ENCODE measurements at regions not wholly inside any gene's neighbourhood (a gene's known extent, or its start where the extent isn't known, plus 50 kb on each side); places are given as distances from the start of the nearest gene placed in this dataset.

GRCh38 chr3:23103764-23104163 is 99.4 kb upstream of the UBE2E2 start:
- TF ChIP-seq CTCF (IDR thresholded peaks at IDR 0.05; ENCODE audit: borderline replicate concordance, extremely low read depth, low read length, poor library complexity, severe bottlenecking), result no peak
- no peak for TF ChIP-seq EZH2 (IDR thresholded peaks at IDR 0.05; ENCODE audit: borderline replicate concordance, low read depth, low read length, severe bottlenecking)

All from DND-41 (cell line).